ENCODE measurements at regions not wholly inside any gene's neighbourhood (a gene's known extent, or its start where the extent isn't known, plus 50 kb on each side); places are given as distances from the start of the nearest gene placed in this dataset.
"Not testable (repeated sequence)": the region's sequence is repeated elsewhere in the genome, so short reads cannot be mapped to it uniquely, and the experiment has no call there.

GRCh38 chr14:99995700-99996356 is 69.4 kb upstream of the EVL start:
- DNase-seq (ENCODE audit: low spot score): peak; percentile 63

- DNase-seq (ENCODE audit: low spot score): no peak
Observed at GRCh38 chr14:99996951-99997571, 68.2 kb upstream of the EVL start.

- DNase-seq (ENCODE audit: low spot score): not testable (repeated sequence)
Observed at GRCh38 chr14:100000398-100000797, 64.8 kb upstream of the EVL start.

- DNase-seq (ENCODE audit: low spot score): no peak
Observed at GRCh38 chr14:100004392-100004791, 60.8 kb upstream of the EVL start.

GRCh38 chr14:100007254-100007653 is 58.0 kb upstream of the EVL start:
- DNase-seq (ENCODE audit: low spot score): no peak

GRCh38 chr14:100009802-100010201 is 55.4 kb upstream of the EVL start:
- not testable (repeated sequence) for DNase-seq (ENCODE audit: low spot score)

- DNase-seq (ENCODE audit: low spot score): no peak
Observed at GRCh38 chr14:100010679-100011078, 54.5 kb upstream of the EVL start.

GRCh38 chr14:100011628-100012325 is 53.4 kb upstream of the EVL start:
- no peak for DNase-seq (ENCODE audit: low spot score)

- DNase-seq (ENCODE audit: low spot score): no peak
Observed at GRCh38 chr14:100012478-100013327, 52.5 kb upstream of the EVL start.

GRCh38 chr14:100015251-100015655 is 50.0 kb upstream of the EVL start:
- DNase-seq (ENCODE audit: low spot score): no peak

Measured in LoVo (cell line).